ENCODE measurements at regions not wholly inside any gene's neighbourhood (a gene's known extent, or its start where the extent isn't known, plus 50 kb on each side); places are given as distances from the start of the nearest gene placed in this dataset.

DNA sequence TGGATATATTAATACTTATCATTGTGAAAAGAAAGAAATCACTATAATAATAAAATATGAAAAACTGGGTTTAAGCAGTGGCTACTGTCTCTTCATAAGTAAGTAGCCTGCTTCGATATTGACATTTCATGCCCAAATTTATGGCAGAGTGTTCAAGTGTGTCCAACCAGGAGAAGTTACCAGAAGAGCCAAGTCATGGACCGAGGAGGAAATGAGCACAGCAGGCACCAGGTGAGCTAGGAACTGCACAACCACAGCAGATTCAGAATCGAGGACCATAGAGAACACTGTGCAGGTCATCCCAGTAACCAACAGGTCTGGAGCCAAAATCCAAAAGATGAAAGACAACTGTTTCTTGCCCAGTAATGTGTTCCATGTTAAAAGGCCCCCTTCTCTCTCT, 79.9 kb upstream of the ABCB5 start:
- TF ChIP-seq, protein P1, sequence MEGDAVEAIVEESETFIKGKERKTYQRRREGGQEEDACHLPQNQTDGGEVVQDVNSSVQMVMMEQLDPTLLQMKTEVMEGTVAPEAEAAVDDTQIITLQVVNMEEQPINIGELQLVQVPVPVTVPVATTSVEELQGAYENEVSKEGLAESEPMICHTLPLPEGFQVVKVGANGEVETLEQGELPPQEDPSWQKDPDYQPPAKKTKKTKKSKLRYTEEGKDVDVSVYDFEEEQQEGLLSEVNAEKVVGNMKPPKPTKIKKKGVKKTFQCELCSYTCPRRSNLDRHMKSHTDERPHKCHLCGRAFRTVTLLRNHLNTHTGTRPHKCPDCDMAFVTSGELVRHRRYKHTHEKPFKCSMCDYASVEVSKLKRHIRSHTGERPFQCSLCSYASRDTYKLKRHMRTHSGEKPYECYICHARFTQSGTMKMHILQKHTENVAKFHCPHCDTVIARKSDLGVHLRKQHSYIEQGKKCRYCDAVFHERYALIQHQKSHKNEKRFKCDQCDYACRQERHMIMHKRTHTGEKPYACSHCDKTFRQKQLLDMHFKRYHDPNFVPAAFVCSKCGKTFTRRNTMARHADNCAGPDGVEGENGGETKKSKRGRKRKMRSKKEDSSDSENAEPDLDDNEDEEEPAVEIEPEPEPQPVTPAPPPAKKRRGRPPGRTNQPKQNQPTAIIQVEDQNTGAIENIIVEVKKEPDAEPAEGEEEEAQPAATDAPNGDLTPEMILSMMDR (IDR thresholded peaks at IDR 0.05): no peak
- TF ChIP-seq POLR2A (IDR thresholded peaks at IDR 0.05): no peak

Data from esophagus squamous epithelium (tissue), 4 donors.